ENCODE measurements at regions not wholly inside any gene's neighbourhood (a gene's known extent, or its start where the extent isn't known, plus 50 kb on each side); places are given as distances from the start of the nearest gene placed in this dataset.

DNA sequence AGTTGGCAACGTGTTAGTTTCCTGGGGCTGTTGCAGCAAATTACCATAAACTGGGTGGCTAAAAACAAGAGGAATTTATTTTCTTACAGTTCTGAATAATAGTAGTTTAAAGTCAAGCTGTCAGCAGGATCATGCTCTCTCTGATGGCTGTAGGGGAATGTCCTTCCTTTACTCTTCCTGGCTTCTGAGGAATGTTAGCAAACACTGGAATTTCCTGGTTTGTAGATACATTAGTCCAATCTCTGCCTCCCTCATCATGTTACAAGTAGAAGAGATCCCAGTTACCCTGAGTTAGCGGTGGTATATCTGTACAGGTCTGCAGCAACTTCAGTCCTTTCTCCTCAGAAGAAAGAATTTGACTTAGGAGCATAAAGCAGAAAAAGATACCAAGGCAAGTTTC is 2249.1 kb downstream of the NCAM2 start:
- H3K27ac ChIP-seq: no peak overlapping the region
- TF ChIP-seq CTCF (conservative IDR thresholded peaks at IDR 0.05): no peak

DNA sequence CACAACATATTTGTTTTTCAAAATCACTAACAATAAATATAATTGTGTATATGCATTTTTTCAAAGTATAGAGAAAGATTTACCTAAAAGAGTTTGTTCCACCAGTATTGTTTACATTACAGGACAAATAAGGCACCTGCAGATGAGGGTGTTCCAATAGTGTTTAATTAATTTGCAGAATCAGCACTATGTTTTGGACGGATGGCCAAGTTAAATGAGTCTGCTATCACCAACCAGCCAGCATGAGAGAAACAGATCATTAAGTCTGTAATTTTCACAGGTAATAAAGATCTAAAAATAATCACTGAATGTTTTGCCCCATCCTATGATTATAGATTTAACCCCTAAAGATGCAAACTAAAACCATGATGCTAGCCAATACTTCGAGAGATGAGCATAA is 2247.0 kb downstream of the NCAM2 start:
- H3K27ac ChIP-seq: no peak overlapping the region
- no peak for TF ChIP-seq CTCF (conservative IDR thresholded peaks at IDR 0.05)

DNA sequence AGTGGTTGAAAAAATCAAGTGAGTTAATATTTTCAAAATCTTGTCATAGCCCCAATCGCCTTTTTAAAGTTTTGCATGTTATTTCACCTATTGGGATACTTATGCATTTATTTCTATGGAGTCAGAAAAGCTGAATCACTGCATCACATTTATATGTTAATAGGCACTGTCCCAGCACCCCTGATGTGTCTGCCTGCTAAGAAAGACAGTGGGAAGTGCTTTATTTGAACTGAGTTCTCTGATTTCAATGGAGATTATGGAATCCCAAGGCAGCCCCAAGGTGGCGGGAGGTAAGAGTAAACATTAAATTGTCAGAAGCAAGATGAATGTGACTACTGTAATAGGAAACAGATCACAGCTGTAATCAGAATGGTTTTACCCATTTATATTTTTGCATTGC is 2225.7 kb downstream of the NCAM2 start:
- TF ChIP-seq CTCF (conservative IDR thresholded peaks at IDR 0.05): no peak
- H3K27ac ChIP-seq: no peak overlapping the region

DNA sequence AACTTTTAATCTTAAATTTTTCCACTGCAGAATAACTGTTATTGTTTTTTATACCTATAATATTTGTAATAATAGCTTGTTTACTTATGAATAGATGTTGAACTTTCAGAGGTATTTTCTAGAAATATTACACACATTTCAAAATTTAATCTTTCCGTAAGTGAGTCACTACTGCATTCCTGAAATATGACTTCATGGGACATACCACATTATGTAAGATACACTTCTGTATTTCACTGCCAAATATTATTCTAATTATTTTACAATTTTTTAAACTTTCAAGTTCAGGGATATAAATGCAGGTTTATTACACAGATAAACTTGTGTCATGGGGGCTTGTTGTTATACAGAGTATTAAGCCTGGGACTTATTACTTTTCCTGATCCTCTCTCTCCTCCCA is 2220.5 kb downstream of the NCAM2 start:
- TF ChIP-seq CTCF (conservative IDR thresholded peaks at IDR 0.05): no peak

GRCh38 chr21:23217597-23217996 is 2219.4 kb downstream of the NCAM2 start:
- no peak overlapping the region for H3K27ac ChIP-seq
- no peak for TF ChIP-seq CTCF (conservative IDR thresholded peaks at IDR 0.05)

More for the DNA sequence above, 2220.5 kb downstream of the NCAM2 start:
- no peak overlapping the region for H3K27ac ChIP-seq

GRCh38 chr21:23215261-23215660 is 2217.1 kb downstream of the NCAM2 start:
- no peak for TF ChIP-seq CTCF (conservative IDR thresholded peaks at IDR 0.05)
- H3K27ac ChIP-seq: no peak overlapping the region

Data from VCaP (cell line).